Activated naive CD4-positive, alpha-beta T cell treated with anti-CD3 and anti-CD28 coated beads, Interleukin-2, amount 10 ng/mL, durations not matched to agents 7 days and 5 days (primary cell): ENCODE measurements at regions not wholly inside any gene's neighbourhood (a gene's known extent, or its start where the extent isn't known, plus 50 kb on each side); places are given as distances from the start of the nearest gene placed in this dataset.
A peak's percentile ranks its signal among the peaks of the same experiment; 100 is the strongest.

Experiments
- CTCF ChIA-PET: fragments of 350-600 bp; sonication (Branson Sonifier 250); formaldehyde crosslinking; loops from one replicate; lab custom pipeline; 2021; ENCODE audit warnings: antibody characterized with exemption; lab: Charles Lee
- DNase-seq: peaks from one replicate; pipeline ENCODE4 v3.0.0-alpha.2; 2020
- H3K27ac Mint-ChIP-seq: one replicate; pipeline ENCODE4 v1.8.0; 2021; ENCODE audit warnings: mild to moderate bottlenecking, moderate library complexity, mixed read lengths
- H3K27me3 Mint-ChIP-seq: one replicate; pipeline ENCODE4 v1.8.0; 2021; ENCODE audit warnings: mild to moderate bottlenecking, mixed read lengths
- H3K36me3 Mint-ChIP-seq: one replicate; pipeline ENCODE4 v1.8.0; 2021; ENCODE audit warnings: mixed read lengths
- H3K4me1 Mint-ChIP-seq: one replicate; pipeline ENCODE4 v1.8.0; 2021; ENCODE audit warnings: mixed read lengths
- H3K4me3 Mint-ChIP-seq: one replicate; pipeline ENCODE4 v1.8.0; 2021; ENCODE audit warnings: mild to moderate bottlenecking, moderate library complexity, mixed read lengths
- H3K9me3 Mint-ChIP-seq: one replicate; pipeline ENCODE4 v1.8.0; 2021; ENCODE audit warnings: mixed read lengths

GRCh38 chr22:48585916-48586798 lies 1241.5 kb downstream of the BRD1 start:
- Mint-ChIP-seq H3K4me1 (no peaks in the 10 kb centered on the region), H3K27ac (no peak overlapping the region), H3K36me3 (no peaks in the 10 kb centered on the region), H3K4me3 (no peak overlapping the region), H3K27me3 (no peaks in the 10 kb centered on the region), H3K9me3 (no peaks in the 10 kb centered on the region)
- DNase-seq = no peak
- CTCF ChIA-PET = no interaction called here

GRCh38 chr22:48584170-48584569 lies 1243.5 kb downstream of the BRD1 start:
- H3K4me3 Mint-ChIP-seq = no peak overlapping the region
- DNase-seq = no peak
- peaks cover 5% of the 10 kb centered on the region for H3K27me3 Mint-ChIP-seq
- no peaks in the 10 kb centered on the region for H3K4me1 Mint-ChIP-seq
- CTCF ChIA-PET = no interaction called here
- H3K9me3 Mint-ChIP-seq = no peaks in the 10 kb centered on the region
- no peaks in the 10 kb centered on the region for H3K36me3 Mint-ChIP-seq
- no peak overlapping the region for H3K27ac Mint-ChIP-seq

- H3K9me3 Mint-ChIP-seq = no peaks in the 10 kb centered on the region
- H3K4me1 Mint-ChIP-seq = no peaks in the 10 kb centered on the region
- H3K4me3 Mint-ChIP-seq = no peak overlapping the region
- DNase-seq = no peak
- CTCF ChIA-PET = no interaction called here
- peaks cover 28% of the 10 kb centered on the region for H3K27me3 Mint-ChIP-seq
- no peaks in the 10 kb centered on the region for H3K36me3 Mint-ChIP-seq
- no peak overlapping the region for H3K27ac Mint-ChIP-seq
Measured at GRCh38 chr22:48581796-48582469, 1245.7 kb downstream of the BRD1 start.

- Mint-ChIP-seq H3K4me1 (no peaks in the 10 kb centered on the region), H3K9me3 (no peaks in the 10 kb centered on the region), H3K36me3 (no peaks in the 10 kb centered on the region), H3K4me3 (no peak overlapping the region), H3K27ac (no peak overlapping the region), H3K27me3 (peaks cover 32% of the 10 kb centered on the region)
- CTCF ChIA-PET = no interaction called here
- no peak for DNase-seq
Measured at GRCh38 chr22:48581205-48581766, 1246.4 kb downstream of the BRD1 start.

- Mint-ChIP-seq H3K36me3 (no peaks in the 10 kb centered on the region), H3K9me3 (no peaks in the 10 kb centered on the region), H3K27ac (no peak overlapping the region), H3K4me3 (no peak overlapping the region), H3K27me3 (peaks cover 34% of the 10 kb centered on the region), H3K4me1 (no peaks in the 10 kb centered on the region)
- CTCF ChIA-PET = no interaction called here
- DNase-seq = no peak
Measured at GRCh38 chr22:48580481-48580970, 1247.1 kb downstream of the BRD1 start.

- no peak overlapping the region for H3K27ac Mint-ChIP-seq
- CTCF ChIA-PET = no interaction called here
- no peaks in the 10 kb centered on the region for H3K9me3 Mint-ChIP-seq
- no peaks in the 10 kb centered on the region for H3K4me1 Mint-ChIP-seq
- H3K4me3 Mint-ChIP-seq = no peak overlapping the region
- H3K36me3 Mint-ChIP-seq = no peaks in the 10 kb centered on the region
- H3K27me3 Mint-ChIP-seq = peaks cover 34% of the 10 kb centered on the region
- DNase-seq = no peak
Measured at GRCh38 chr22:48579928-48580309, 1247.8 kb downstream of the BRD1 start.

GRCh38 chr22:48579043-48579927 lies 1248.4 kb downstream of the BRD1 start:
- no peaks in the 10 kb centered on the region for H3K4me1 Mint-ChIP-seq
- H3K36me3 Mint-ChIP-seq = no peaks in the 10 kb centered on the region
- peaks cover 41% of the 10 kb centered on the region for H3K27me3 Mint-ChIP-seq
- CTCF ChIA-PET = no interaction called here
- H3K4me3 Mint-ChIP-seq = no peak overlapping the region
- no peak for DNase-seq
- H3K9me3 Mint-ChIP-seq = no peaks in the 10 kb centered on the region
- no peak overlapping the region for H3K27ac Mint-ChIP-seq

- peaks cover 49% of the 10 kb centered on the region for H3K27me3 Mint-ChIP-seq
- H3K4me3 Mint-ChIP-seq = no peak overlapping the region
- no peaks in the 10 kb centered on the region for H3K36me3 Mint-ChIP-seq
- CTCF ChIA-PET = no interaction called here
- H3K27ac Mint-ChIP-seq = no peak overlapping the region
- DNase-seq = no peak
- H3K4me1 Mint-ChIP-seq = no peaks in the 10 kb centered on the region
- no peaks in the 10 kb centered on the region for H3K9me3 Mint-ChIP-seq
Measured at GRCh38 chr22:48578138-48579042, 1249.3 kb downstream of the BRD1 start.

- no peaks in the 10 kb centered on the region for H3K9me3 Mint-ChIP-seq
- no peak overlapping the region for H3K4me3 Mint-ChIP-seq
- H3K4me1 Mint-ChIP-seq = no peaks in the 10 kb centered on the region
- H3K27me3 Mint-ChIP-seq = peaks cover 49% of the 10 kb centered on the region
- H3K36me3 Mint-ChIP-seq = no peaks in the 10 kb centered on the region
- H3K27ac Mint-ChIP-seq = peak overlapping the region; percentile 11
- no peak for DNase-seq
- CTCF ChIA-PET = no interaction called here
Measured at GRCh38 chr22:48577691-48578090, 1250.0 kb downstream of the BRD1 start.

GRCh38 chr22:48577014-48577690 lies 1250.5 kb downstream of the BRD1 start:
- Mint-ChIP-seq H3K27ac (no peak overlapping the region), H3K36me3 (no peaks in the 10 kb centered on the region), H3K4me1 (no peaks in the 10 kb centered on the region), H3K4me3 (no peak overlapping the region), H3K9me3 (peaks cover under 1% of the 10 kb centered on the region), H3K27me3 (peaks cover 50% of the 10 kb centered on the region)
- CTCF ChIA-PET = no interaction called here
- no peak for DNase-seq

GRCh38 chr22:48576333-48577013 lies 1251.2 kb downstream of the BRD1 start:
- H3K4me1 Mint-ChIP-seq = no peaks in the 10 kb centered on the region
- no peak overlapping the region for H3K4me3 Mint-ChIP-seq
- peaks cover 52% of the 10 kb centered on the region for H3K27me3 Mint-ChIP-seq
- CTCF ChIA-PET = no interaction called here
- DNase-seq = no peak
- H3K9me3 Mint-ChIP-seq = peaks cover 7% of the 10 kb centered on the region
- H3K36me3 Mint-ChIP-seq = no peaks in the 10 kb centered on the region
- no peak overlapping the region for H3K27ac Mint-ChIP-seq

- peaks cover 52% of the 10 kb centered on the region for H3K27me3 Mint-ChIP-seq
- H3K27ac Mint-ChIP-seq = no peak overlapping the region
- DNase-seq = no peak
- H3K36me3 Mint-ChIP-seq = no peaks in the 10 kb centered on the region
- CTCF ChIA-PET = no interaction called here
- H3K4me3 Mint-ChIP-seq = no peak overlapping the region
- H3K9me3 Mint-ChIP-seq = peaks cover 10% of the 10 kb centered on the region
- H3K4me1 Mint-ChIP-seq = no peaks in the 10 kb centered on the region
Measured at GRCh38 chr22:48575618-48576332, 1251.9 kb downstream of the BRD1 start.
